ENCODE measurements at regions not wholly inside any gene's neighbourhood (a gene's known extent, or its start where the extent isn't known, plus 50 kb on each side); places are given as distances from the start of the nearest gene placed in this dataset.

GRCh38 chr5:4113905-4114304, 518.3 kb downstream of the IRX1 start:
- TF ChIP-seq, protein P1, sequence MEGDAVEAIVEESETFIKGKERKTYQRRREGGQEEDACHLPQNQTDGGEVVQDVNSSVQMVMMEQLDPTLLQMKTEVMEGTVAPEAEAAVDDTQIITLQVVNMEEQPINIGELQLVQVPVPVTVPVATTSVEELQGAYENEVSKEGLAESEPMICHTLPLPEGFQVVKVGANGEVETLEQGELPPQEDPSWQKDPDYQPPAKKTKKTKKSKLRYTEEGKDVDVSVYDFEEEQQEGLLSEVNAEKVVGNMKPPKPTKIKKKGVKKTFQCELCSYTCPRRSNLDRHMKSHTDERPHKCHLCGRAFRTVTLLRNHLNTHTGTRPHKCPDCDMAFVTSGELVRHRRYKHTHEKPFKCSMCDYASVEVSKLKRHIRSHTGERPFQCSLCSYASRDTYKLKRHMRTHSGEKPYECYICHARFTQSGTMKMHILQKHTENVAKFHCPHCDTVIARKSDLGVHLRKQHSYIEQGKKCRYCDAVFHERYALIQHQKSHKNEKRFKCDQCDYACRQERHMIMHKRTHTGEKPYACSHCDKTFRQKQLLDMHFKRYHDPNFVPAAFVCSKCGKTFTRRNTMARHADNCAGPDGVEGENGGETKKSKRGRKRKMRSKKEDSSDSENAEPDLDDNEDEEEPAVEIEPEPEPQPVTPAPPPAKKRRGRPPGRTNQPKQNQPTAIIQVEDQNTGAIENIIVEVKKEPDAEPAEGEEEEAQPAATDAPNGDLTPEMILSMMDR (IDR thresholded peaks at IDR 0.05) = no peak
- TF ChIP-seq POLR2A (IDR thresholded peaks at IDR 0.05) = no peak
